Stimulated activated naive B cell treated with anti-CD40 and anti-IgM and Interleukin-4, amounts not matched to agents 10 μg/mL and 1 μg/mL and 100 μg/mL, for 72 hours (primary cell): ENCODE measurements at regions not wholly inside any gene's neighbourhood (a gene's known extent, or its start where the extent isn't known, plus 50 kb on each side); places are given as distances from the start of the nearest gene placed in this dataset.

ENCODE experiments used
- ATAC-seq, 2 donors: fragments of 150-1000 bp; cut with Tn5 transposase; replicated peaks; 2 replicates each; pipeline ENCODE4 v1.10.0; 2021; ENCODE audit warnings: moderate library complexity in 1 of 2
- DNase-seq: peaks from one replicate; pipeline ENCODE4 v3.0.0; 2021
- H3K27ac Mint-ChIP-seq: one replicate; pipeline ENCODE4 v1.8.0; 2022; ENCODE audit warnings: mild to moderate bottlenecking, mixed read lengths
- H3K27me3 Mint-ChIP-seq, 2 donors: one replicate each; pipeline ENCODE4 v1.8.0; 2022; ENCODE audit warnings: mixed read lengths in 2 of 2
- H3K36me3 Mint-ChIP-seq, 2 donors: one replicate each; pipeline ENCODE4 v1.8.0; 2022; ENCODE audit warnings: mixed read lengths in 2 of 2, mild to moderate bottlenecking in 1 of 2
- H3K4me1 Mint-ChIP-seq, 2 donors: one replicate each; pipeline ENCODE4 v1.8.0; 2022; ENCODE audit warnings: mixed read lengths in 2 of 2, mild to moderate bottlenecking in 1 of 2
- H3K4me3 Mint-ChIP-seq, 2 donors: one replicate each; pipeline ENCODE4 v1.8.0; 2022; ENCODE audit warnings: mild to moderate bottlenecking in 2 of 2, mixed read lengths in 2 of 2, moderate library complexity in 1 of 2
- H3K9me3 Mint-ChIP-seq, 2 donors: one replicate each; pipeline ENCODE4 v1.8.0; 2022; ENCODE audit warnings: mixed read lengths in 2 of 2, mild to moderate bottlenecking in 1 of 2

DNA sequence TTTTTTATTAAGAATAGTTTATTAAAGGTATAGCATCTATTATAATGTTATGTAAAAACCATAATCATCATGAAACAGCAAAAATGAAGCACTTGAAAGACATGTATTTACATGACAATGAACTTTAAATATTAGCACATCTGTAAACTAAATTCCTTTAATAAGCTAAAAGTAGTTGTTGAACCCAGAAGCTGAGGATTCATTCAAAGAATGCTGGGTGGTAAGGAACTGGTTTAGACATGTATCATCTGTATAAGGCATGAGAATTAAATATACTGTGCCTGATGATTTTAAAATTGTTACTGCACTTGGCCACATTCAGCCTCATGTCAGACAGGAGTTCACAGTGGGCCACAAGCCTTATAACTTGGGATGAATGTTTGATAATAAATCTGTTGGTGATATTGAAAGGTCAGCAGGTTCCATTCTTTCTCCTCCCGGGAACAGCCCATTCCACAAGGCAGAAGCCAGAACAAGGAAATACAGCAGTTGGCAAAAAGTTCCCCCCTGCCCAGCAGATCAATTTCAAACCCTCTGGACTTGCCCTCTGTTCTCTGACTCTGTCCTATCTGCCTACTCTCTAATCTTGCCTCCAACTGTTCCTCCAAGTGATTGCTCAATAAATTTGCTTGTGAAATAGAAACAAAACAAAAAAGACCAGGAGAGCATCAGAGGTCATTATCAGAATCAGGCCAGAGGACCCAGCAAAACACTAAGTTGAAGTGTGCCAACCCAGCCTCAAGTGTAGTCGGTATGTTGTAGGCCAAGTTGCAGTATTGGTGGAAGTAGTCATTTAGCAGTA lies 49.8 kb upstream of the TEX264 start:
- peaks cover 11 to 19% of the 10 kb centered on the region in 2 donors for H3K4me1 Mint-ChIP-seq
- no peak for DNase-seq

More for the DNA sequence above, 49.8 kb upstream of the TEX264 start:
- peaks cover 3 to 11% of the 10 kb centered on the region in 2 donors for H3K36me3 Mint-ChIP-seq
- ATAC-seq = no peak
- H3K27me3 Mint-ChIP-seq = no peaks in the 10 kb centered on the region
- no peak overlapping the region for H3K4me3 Mint-ChIP-seq
- no peaks in the 10 kb centered on the region for H3K9me3 Mint-ChIP-seq
- no peak overlapping the region for H3K27ac Mint-ChIP-seq
